Endothelial cell of umbilical vein (primary cell): ENCODE measurements at regions not wholly inside any gene's neighbourhood (a gene's known extent, or its start where the extent isn't known, plus 50 kb on each side); places are given as distances from the start of the nearest gene placed in this dataset.

Experiments
- BruUV-seq: library from RNA; stranded (reverse); fragments of 400-500 nt; replicated peaks from 2 replicates; lab custom pipeline; 2021; lab: Mats Ljungman, UMichigan
- CTCF ChIA-PET: fragments of 300-600, 350-600 bp; sonication (Branson Sonifier 250); formaldehyde crosslinking; loops from one replicate; lab custom pipeline; 2021; ENCODE audit warnings: antibody characterized with exemption, inconsistent platforms; lab: Charles Lee
- POLR2A ChIA-PET: fragments of 300-600, 350-600 bp; sonication (Branson Sonifier 250); formaldehyde crosslinking; loops from one replicate; lab custom pipeline; 2021; ENCODE audit warnings: antibody characterized with exemption, inconsistent platforms; lab: Charles Lee
- DNase-seq: peaks from one replicate; pipeline ENCODE4 v3.0.0-alpha.2; 2011; ENCODE audit warnings: low read depth, low spot score
- FAIRE-seq: peaks from 2 replicates; lab custom pipeline; 2011; peaks lifted over from hg19 to GRCh38; lab: Jason Lieb, UNC
- H2AFZ ChIP-seq: 2 replicates; pipeline ENCODE4 v1.6.0; 2012; ENCODE audit warnings: low read depth, low read length, control low read depth, inconsistent platforms
- H3K27ac ChIP-seq: 2 replicates; pipeline ENCODE4 v1.5.1; 2011; ENCODE audit warnings: low read depth, mild to moderate bottlenecking, control low read depth, low read length, moderate library complexity; ENCODE audit not compliant: insufficient read depth
- H3K27me3 ChIP-seq, 2 experiments: 2 replicates each; pipeline versions ENCODE4 v1.6.0 to v1.6.1; 2011; ENCODE audit warnings: low read length in 2 of 2, mixed read lengths in 1 of 2; ENCODE audit not compliant: control insufficient read depth in 2 of 2, insufficient read depth in 2 of 2
- H3K36me3 ChIP-seq, 2 experiments: 2 replicates in 1 of 2; 3 replicates in 1 of 2; pipeline ENCODE4 v1.5.1; 2011; ENCODE audit warnings: low read length in 2 of 2, mild to moderate bottlenecking in 1 of 2, moderate library complexity in 1 of 2; ENCODE audit not compliant: control insufficient read depth in 2 of 2, insufficient read depth in 2 of 2; ENCODE audit errors: extremely low read depth in 1 of 2
- H3K4me1 ChIP-seq: 3 replicates; pipeline ENCODE4 v1.5.1; 2011; ENCODE audit warnings: mild to moderate bottlenecking, low read length; ENCODE audit not compliant: control insufficient read depth, insufficient read depth; ENCODE audit errors: extremely low read depth
- H3K4me2 ChIP-seq: 2 replicates; pipeline ENCODE4 v1.6.1; 2011; ENCODE audit warnings: low read length, control low read depth, mixed read lengths; ENCODE audit not compliant: insufficient read depth
- H3K4me3 ChIP-seq, 3 experiments: fragments of 200-600 bp in 1 of 3; sonication (generic), shearing (Covaris generic) in 1 of 3; replicated peaks in 1 of 3; 2 replicates each; pipeline ENCODE4 v1.5.1; 2011 to 2016; ENCODE audit warnings: control low read depth in 3 of 3, low read length in 3 of 3, mild to moderate bottlenecking in 2 of 3, inconsistent platforms in 1 of 3, low read depth in 1 of 3, moderate library complexity in 1 of 3; ENCODE audit not compliant: insufficient read depth in 1 of 3
- H3K79me2 ChIP-seq: 2 replicates; pipeline ENCODE4 v1.6.0; 2012; ENCODE audit warnings: low read length, inconsistent platforms; ENCODE audit not compliant: control insufficient read depth, insufficient read depth
- H3K9ac ChIP-seq: replicated peaks from 2 replicates; pipeline ENCODE3; 2011; ENCODE audit warnings: low read length, control low read depth; ENCODE audit not compliant: insufficient read depth; ENCODE audit errors: extremely low read depth
- H3K9me1 ChIP-seq: replicated peaks from 3 replicates; pipeline ENCODE4 v1.6.0; 2011; ENCODE audit warnings: mild to moderate bottlenecking, low read length; ENCODE audit not compliant: control insufficient read depth, insufficient read depth; ENCODE audit errors: extremely low read depth
- H3K9me3 ChIP-seq: replicated peaks from 2 replicates; pipeline ENCODE4 v1.5.1; 2012; ENCODE audit warnings: low read length, inconsistent platforms; ENCODE audit not compliant: control insufficient read depth, insufficient read depth
- H4K20me1 ChIP-seq: replicated peaks from 2 replicates; pipeline ENCODE3; 2011; ENCODE audit warnings: mild to moderate bottlenecking, low read length; ENCODE audit not compliant: control insufficient read depth, insufficient read depth; ENCODE audit errors: extremely low read depth
- CTCF ChIP-seq, 2 donors: IDR thresholded peaks; 1 replicate in 1 of 2; 2 replicates in 1 of 2; pipeline ENCODE4 v1.5.1; 2011; ENCODE audit warnings: low read length in 2 of 2, mild to moderate bottlenecking in 2 of 2, moderate library complexity in 2 of 2, control low read depth in 1 of 2, inconsistent platforms in 1 of 2, low read depth in 1 of 2; ENCODE audit not compliant: insufficient read depth in 1 of 2; ENCODE audit errors: extremely low read depth in 1 of 2
- EZH2 ChIP-seq: IDR thresholded peaks from 2 replicates; pipeline ENCODE4 v1.6.1; 2012; ENCODE audit warnings: borderline replicate concordance, low read depth, mild to moderate bottlenecking, moderate library complexity, low read length, inconsistent platforms; ENCODE audit not compliant: severe bottlenecking
- FOS ChIP-seq: IDR thresholded peaks from 2 replicates; pipeline ENCODE4 v1.6.1; 2011; ENCODE audit warnings: mild to moderate bottlenecking, low read length, moderate library complexity, borderline replicate concordance; ENCODE audit not compliant: insufficient read depth
- GATA2 ChIP-seq: IDR thresholded peaks from 2 replicates; pipeline ENCODE4 v1.7.0; 2011; ENCODE audit warnings: low read depth, mild to moderate bottlenecking, moderate library complexity, mixed read lengths, low read length; ENCODE audit not compliant: insufficient read length, insufficient read depth
- JUN ChIP-seq: IDR thresholded peaks from 2 replicates; pipeline ENCODE4 v1.6.1; 2011; ENCODE audit warnings: borderline replicate concordance, low read depth; ENCODE audit not compliant: insufficient read length, insufficient read depth
- MYC ChIP-seq: IDR thresholded peaks from one replicate; pipeline ENCODE4 v1.6.1; 2011; ENCODE audit warnings: mild to moderate bottlenecking, low read depth, low read length
- POLR2A ChIP-seq: IDR thresholded peaks from 2 replicates; pipeline ENCODE4 v1.6.1; 2012; ENCODE audit warnings: low read depth, mild to moderate bottlenecking, control low read depth, low read length
- POLR2AphosphoS5 ChIP-seq: IDR thresholded peaks from 2 replicates; pipeline ENCODE4 v1.6.1; 2012; ENCODE audit warnings: low read depth, mild to moderate bottlenecking, control low read depth, low read length, moderate library complexity; ENCODE audit not compliant: insufficient read depth
- dilution Hi-C: fragments of 300-500 bp; cut with MboI; formaldehyde crosslinking; loops from one replicate; pipeline ENCODE4 v1.15.0; 2019; ENCODE audit warnings: low sequenced_read_pairs; ENCODE audit not compliant: extremely low pct_ligation_motif_present
- intact Hi-C: fragments of 100-400 bp; cut with micrococcal nuclease; formaldehyde crosslinking; loops from one replicate; pipeline ENCODE4 v1.10.0; 2022
- TF ChIP-seq, protein P1 (sequence below): IDR thresholded peaks from 2 replicates; pipeline ENCODE4 v1.6.1; 2011; ENCODE audit not compliant: insufficient read depth, insufficient read length

DNA sequence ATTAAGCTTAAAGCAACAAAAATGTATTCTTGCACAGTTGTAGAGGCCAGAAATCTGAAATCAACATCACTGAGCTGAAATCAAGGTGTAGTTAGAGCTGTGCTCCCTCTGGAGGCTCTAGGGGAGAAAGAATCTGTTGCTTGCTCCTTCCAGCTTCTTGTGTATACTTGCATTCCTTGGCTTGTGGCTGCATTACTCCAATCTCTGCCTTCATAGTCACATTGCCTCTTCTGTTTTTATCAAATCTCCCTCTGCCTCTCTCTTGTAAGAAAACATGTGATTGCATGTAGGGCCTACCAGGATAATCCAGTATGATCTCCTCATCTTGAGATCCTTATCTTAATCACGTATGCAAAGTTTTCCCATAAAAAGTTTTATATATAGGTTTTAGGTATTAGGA is 487.9 kb upstream of the SGO1 start:
- FAIRE-seq: no peak

More for the DNA sequence above, 487.9 kb upstream of the SGO1 start:
- ChIA-PET POLR2A (no interaction called here), CTCF (interaction anchor here (1.1 kb wide), 1 partner anchor 23 kb away, joined by 3 read pairs; no protein-coding TSS in a partner anchor)
- Histone ChIP-seq H4K20me1 (no peaks in the 10 kb centered on the region), H3K27ac (no peak overlapping the region), H3K27me3 (no peaks in the 10 kb centered on the region), H3K9ac (no peak overlapping the region), H3K4me1 (no peaks in the 10 kb centered on the region), H3K4me2 (no peak overlapping the region), H3K9me3 (no peaks in the 10 kb centered on the region), H3K9me1 (no peaks in the 10 kb centered on the region), H3K79me2 (no peaks in the 10 kb centered on the region), H3K36me3 (no peaks in the 10 kb centered on the region), H2AFZ (no peak overlapping the region), H3K4me3 (no peak overlapping the region)
- BruUV-seq: no TSS peak
- intact Hi-C loops (loop anchor here (10.0 kb wide), 1 partner anchor 449 kb away; no protein-coding TSS in a partner anchor), dilution Hi-C loops (no loop called here)
- DNase-seq: no peak
- TF ChIP-seq FOS: no peak
- no peak for TF ChIP-seq POLR2A
- no peak for TF ChIP-seq MYC
- no peak for TF ChIP-seq EZH2
- TF ChIP-seq POLR2AphosphoS5: no peak
- no peak for TF ChIP-seq GATA2
- no peak for TF ChIP-seq JUN
- TF ChIP-seq, protein P1, sequence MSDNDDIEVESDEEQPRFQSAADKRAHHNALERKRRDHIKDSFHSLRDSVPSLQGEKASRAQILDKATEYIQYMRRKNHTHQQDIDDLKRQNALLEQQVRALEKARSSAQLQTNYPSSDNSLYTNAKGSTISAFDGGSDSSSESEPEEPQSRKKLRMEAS: no peak
- TF ChIP-seq CTCF (IDR thresholded peaks at IDR 0.05; ENCODE audit: extremely low read depth in 1 of 2, insufficient read depth in 1 of 2, low read depth in 1 of 2, low read length in 2 of 2): no peak
